CD4-positive, alpha-beta T cell treated with Interferon gamma for 1 hour (primary cell): ENCODE measurements at regions not wholly inside any gene's neighbourhood (a gene's known extent, or its start where the extent isn't known, plus 50 kb on each side); places are given as distances from the start of the nearest gene placed in this dataset.
A peak's percentile ranks its signal among the peaks of the same experiment; 100 is the strongest.

Source experiments
- DNase-seq: peaks from one replicate; pipeline ENCODE4 v3.0.0-alpha.2; 2020

DNA sequence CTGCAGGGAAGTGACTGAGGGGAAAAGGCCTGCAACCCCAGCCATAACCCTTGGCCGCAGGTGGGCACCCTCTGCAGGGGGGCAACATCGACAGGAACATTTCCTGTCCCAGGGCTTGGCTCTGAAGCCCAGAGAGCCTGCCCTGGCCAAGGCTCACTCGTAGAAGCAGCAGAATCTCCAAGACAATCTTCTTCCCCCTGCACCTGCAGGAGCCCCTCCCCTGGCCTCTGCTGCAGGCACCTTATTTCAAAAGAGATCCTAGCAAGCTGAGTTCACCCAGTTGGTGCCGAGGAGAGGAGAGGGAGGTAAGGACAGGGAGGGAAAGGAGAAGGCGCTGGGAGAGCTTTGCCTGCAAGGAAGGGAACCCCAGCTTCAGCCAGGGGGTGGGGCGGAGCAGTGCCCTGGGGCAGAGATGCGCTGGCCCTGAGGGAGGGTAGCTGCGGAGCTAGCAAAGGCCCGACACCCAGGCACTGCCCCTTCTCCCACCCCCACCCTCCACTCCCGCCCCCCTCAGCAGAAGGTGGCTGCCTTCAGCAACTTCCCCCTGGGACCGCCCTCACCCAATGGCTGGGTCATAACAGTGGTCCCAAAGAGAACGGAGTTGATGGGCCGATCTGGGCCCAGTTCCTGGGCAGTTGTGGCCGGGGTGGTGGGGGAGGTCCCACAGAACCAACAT is 104.3 kb upstream of the TNRC6C start:
- no peak for DNase-seq

DNA sequence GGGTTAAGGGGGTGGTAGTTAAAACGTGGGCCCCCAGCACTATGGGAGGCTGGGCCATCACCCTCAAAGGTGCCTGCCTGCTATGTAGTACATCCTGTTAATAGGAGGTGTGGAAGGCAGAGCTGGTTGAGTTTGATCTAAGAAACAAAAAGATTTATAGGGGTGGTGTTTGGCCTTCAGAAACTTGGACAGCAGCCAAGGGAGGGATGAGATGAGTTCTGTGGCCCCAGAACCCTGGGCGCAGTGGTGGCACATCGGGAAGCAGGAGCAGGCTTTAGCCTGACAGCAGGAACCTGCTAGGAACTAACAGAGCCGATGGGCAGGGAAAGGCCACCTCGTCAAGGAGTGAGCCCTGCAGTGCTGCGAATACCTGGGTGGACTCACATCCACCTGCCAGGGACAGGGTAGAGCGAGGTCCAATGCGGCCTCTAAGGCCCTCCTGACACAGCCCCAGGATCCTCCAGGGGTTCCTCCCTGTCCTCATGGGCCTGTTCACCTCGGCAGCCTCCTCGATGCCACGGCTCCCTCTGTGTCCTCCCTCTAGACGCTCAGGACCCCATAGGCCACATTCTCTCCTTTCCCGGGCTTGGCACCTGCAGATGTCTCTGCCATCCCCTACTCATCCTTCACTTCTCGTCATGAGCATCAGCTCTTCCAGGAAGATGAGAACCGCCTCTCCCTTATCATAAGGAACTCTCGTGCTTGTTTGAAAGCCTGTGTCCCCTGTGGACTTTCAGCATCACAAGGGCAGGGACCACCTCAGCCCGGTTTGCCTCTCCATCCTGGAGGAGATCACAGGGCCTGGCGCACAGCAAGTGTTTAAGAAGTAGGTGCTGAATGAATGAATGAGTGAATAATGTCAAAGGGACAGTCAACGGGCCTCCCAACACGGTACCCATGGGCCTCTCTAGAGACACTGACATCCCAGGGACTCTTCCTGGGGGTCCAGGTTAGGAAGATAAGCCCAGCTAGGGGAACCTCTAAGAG is 103.5 kb upstream of the TNRC6C start:
- DNase-seq, result no peak

DNA sequence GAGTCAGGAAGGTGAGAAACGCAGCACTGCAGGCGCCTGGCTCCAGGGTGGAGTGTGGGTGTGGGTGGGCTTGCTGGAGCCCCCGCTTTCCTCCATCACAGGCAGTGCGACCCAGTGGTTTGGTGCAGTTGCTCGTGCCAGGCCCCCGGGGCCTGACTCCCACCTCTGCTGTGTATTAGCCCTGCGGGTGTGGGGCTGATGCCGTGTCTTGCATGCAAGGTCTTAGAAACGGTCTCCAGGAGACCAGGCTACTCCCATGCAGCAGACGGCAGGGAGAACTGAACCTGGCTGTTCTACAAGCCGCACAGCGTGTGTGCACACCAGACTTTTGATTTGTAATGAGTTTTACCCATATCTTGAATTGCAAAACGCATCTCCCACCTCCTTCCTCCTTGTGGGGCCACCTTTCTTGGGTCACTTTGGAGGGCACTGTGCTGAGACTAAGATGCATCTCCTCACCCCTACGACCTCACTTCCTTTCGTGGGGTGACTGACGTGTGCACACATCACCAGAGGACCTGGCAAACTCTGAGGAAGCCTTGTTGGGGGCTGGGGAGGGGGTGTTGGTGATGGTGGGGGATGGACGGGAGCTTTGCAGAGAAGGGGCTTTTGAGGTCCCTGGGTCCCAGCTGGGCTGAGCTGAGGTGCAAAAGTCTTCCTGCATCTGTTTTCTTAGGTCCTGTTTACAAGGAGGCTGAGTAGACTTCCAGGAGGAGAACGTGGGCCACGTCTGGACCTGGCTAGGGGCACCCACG is 101.8 kb upstream of the TNRC6C start:
- no peak for DNase-seq

DNA sequence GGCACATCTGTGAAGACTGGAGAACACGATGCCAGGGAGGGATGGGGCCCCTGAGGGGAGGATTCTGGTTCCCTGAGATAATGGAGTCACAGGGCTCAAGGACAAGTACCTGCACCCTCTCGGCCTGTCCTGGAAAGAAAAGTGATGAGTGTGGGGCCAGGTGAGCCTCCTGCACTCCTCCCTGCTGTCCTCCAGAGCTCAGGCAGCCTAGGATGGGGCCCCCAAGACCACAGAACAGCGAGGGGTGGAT is 101.3 kb upstream of the TNRC6C start:
- no peak for DNase-seq

DNA sequence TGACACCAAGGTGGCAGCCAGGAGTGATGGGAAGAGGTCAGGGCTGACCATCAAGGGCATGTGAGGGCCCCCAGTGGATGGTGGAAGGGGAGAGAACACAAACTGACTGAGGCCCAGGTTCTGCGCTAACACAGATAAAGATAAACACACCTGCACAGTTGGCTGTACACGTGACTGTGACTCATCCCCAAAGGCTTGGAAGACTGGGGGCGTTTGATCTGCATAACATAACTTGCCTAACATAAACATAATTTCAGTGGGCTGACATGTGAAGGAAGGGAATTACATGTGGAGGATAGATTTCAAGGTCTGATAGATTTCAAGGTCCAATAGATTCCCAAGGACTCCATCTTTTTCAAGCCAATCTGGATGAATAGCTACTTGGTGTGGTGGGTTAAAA is 100.9 kb upstream of the TNRC6C start:
- DNase-seq, result no peak

DNA sequence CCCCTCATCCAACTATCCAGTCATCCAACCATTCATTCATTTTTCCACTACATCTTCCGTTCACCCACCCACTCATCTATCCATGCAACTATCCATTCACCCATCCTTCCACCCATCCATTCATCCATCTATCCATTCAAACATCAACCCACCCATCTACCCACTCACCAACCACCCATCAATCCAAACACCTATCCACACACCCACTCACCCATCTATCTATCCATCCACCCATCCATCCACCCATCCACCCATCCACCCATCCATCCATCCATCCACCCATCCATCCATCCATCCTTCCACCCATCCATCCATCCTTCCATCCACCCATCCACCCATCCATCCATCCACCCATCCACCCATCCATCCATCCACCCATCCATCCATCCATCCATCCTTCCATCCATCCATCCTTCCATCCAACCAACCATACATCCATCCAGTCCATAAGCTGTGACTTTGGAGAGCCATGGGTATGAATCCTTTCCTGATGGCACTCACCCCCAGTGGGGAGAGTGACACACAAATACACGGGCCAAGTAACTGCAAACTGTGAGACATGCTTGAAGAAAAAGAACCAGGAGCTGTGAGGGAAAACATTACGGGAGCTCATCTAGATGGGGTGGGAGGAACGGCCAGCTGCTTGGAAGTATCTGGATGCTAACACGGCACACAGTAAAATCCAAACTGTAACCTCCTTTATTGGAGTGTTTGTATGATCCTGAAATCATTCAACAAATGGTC is 100.0 kb upstream of the TNRC6C start:
- DNase-seq, result no peak

DNA sequence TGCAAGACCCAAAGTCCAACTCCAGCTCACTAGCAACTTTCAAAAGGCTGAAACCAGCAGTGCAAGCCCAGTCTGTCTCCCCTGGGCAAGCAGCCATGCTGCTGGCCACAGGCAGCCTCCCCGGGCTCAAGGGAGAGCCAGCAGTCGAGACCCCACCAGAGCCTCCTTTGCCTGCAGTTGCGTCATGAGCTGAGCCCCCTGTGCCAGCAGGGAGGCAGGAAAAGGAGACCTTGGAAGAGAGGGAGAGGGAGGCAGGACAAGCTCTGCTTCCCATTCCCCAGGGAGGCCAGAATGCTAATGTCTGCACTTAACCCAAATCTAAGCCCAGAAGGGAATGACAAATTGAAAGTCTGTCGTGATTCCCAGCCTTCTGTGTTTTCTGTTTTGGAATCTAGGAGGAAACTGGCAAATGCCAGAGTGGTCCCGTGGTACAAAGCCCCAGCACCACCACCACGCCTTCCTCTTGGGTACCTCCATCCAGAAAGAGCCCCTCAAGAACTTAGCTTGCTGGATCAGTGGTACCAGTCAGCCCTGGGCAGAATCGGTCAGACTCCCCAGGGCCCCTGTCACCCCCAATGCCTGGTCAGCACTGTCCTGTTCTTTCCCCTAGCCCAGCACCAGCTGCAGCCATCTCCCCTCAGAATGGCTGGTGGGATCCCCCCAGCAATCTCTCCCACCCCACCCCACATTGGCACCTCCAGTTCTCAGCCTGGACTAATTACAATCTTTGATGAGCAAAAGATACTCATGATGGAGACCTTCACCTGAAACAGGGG is 99.3 kb upstream of the TNRC6C start:
- no peak for DNase-seq

DNA sequence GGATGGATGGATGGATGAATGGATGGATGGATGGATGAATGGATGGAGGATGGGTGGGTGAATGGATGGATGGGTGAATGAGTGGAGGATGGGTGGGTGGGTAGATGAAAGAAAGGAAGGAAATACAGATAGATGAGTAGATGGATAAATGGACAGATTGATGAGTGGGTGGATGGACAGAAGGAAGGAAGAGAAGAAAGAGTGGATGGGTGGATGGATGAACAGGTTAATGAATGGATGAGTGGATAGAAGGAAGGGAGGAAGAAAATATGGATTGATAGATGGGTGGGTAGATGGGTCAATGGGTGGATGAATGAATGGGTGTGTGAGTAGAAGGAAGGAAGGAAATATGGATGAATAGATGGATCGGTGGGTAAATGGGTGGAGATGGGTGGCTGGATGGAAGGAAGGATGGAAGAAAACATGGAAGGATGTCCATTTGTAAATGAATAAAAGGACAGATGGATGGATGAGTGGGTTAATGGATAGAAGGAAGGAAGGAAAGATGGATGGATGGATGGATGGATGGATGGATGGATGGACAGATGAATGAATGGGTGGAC is 97.3 kb upstream of the TNRC6C start:
- DNase-seq, result no peak

DNA sequence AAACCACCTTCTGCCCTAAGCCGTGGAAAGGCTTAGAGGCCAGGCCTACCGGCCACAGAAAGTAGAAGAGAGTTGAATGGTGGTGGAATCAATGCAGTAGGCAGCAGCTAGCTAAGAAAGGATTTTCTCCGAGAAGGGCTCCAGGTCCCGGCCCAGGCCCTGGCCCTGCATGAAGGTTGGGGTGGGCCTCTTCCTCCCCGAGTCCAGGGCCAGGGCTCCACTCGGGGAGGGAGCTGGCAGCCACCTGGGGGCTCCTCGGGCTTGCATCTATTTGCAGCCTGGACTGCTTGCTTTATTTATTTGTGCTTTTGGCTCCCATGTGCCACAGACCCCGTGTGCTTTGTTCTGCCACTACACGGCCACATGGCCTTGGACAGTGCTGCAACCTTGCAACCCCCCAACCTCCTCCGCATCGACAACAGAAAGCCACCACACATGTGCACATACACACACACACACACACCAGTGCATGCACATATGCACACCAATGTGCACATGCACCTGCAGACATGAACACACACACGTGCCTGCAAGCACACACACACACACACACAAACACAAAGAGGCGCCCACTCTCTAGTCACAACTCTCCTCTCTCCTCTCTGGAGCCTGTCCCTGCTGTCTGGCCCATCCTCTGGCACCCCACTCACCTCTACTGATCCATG is 96.4 kb upstream of the TNRC6C start:
- no peak for DNase-seq

DNA sequence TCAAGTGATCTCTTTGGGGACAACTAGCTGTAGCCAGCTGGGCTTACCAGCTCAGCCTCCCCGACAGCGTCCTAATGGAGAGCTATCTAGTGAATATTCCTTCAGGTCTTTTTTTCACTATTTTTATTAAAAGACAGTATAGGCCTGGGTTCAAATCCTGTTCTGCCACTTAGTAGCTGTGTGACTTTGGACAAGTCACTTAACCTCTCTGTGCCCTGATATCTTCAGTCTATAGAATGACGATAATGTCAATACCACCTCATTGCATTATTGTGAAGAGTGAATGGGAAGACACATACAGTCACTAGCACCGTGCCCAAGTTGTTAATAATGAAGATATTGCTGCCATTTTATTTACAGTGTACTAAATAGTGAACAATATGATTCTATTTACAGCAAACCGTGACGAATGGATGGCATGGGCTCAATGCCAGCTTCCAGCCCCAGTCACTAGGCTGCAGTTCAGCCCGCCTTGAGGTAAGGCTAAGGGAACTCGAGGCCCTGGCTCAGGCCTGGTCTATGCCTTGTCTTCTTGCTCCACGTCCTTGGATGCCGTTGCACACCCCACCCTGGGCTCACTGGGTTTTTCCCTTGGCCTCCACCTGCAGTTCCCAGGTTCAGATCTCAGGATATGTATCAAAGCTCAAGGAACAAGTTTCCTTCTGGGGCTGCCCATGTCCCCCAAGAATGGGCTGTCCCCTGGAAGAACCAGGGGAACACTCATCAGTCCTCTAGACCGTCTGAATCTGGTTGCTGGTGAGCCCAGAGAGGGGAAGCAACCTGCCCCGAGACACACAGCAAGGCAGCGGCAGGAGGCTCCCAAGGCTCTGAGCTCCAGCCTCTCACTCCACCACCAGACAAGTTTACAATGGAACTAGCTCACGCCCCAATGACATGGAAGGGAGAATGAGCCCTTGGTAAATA is 95.4 kb upstream of the TNRC6C start:
- no peak for DNase-seq

DNA sequence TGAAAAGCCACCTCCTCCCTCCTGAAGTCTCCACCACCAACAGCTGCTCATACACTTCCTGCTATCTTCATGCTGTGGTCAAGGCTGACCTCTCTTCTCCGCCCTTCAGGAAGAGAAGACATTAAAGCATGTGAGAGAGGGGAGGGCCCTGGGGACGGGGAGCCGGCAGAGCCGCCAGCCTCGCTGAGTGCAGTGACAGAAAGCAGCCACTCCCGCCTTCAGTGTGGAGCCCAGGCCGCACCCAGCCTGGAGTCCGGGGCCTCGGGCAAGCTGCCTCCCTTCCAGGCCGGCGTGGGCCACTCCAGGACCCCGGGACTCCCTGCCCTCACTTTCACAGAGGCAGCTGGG is 94.7 kb upstream of the TNRC6C start:
- DNase-seq, result peak; percentile 28

DNA sequence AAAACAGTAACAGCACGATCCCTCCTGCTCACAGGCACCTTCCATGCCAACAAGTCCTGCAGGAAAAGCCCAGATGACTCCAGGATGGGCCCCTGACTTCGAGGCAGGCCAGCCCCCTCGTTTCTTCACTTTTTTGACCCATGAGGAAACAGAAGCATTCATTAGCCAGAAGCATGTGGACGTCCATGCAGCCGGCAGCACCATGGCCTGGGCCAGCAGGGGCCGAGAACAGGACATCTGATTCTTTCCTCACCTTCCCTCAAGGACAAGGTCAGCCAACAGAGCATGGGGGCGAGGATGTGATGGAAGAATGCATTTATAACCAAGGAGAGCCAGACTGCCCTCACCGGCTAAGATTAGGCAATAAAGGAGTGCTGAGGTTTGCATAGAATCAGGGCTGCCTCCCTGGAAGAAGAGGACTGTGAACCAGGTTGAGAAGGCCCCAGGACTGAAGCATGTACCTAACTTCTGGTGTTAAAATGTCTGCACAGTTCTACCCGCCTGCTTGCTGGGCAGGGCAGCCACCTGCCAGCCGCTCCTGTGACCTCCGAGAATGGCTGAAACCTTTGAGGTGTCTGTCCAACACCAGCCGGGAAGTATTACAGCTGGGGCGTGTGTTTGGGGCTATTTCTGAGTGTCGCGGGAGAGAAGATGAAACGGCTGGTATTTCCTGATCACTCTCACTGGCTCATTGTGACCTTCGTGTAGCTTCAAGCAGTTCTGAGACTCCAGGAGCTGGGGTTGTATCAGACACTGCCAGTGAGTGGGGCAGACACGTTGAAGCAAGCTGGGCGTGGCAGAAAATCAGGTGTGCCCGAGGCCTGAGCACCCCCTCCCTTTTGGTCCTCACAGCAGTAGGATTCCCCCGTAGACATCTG is 94.0 kb upstream of the TNRC6C start:
- no peak for DNase-seq

DNA sequence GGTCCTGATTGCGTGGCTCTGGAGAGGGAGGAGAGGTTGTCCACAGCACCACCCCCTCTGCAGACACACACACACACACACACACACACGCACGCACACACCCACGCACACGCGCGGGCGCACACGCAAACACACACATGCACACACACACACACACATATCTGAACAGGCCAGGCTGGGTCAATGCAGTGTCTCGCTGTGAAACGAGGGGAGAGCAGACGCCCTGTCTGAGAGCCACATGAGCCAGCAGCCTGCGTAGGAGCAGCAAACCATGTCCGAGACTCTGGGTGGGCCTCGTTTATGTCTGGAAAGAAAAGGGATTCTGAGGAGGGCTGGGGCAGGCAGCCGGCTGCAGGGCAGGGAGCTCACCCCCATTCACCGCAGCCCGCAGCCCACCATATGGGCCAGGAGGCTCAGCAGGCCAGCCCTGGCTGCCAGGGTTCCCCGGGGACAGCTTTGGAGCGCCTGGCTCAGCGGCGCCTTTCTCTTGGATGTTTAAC is 93.3 kb upstream of the TNRC6C start:
- no peak for DNase-seq

DNA sequence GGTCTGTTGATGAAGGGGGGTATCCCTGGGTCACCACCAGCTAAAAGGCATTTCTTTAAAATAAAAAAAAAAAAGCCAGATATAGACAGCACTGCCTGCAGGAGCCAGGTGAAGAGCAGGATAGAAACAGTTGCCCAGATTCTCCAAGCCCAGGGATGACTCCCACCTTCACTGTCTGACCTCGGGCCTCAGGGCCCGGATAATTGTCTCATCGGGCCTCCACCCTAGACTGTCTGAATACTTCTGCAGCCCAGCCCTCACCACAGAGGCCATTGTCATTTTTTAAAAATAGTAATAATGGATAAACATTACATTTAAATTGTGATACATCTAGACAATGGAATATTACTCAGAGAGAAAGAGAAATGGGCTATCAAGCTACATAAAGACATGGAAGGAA is 92.8 kb upstream of the TNRC6C start:
- DNase-seq, result no peak

DNA sequence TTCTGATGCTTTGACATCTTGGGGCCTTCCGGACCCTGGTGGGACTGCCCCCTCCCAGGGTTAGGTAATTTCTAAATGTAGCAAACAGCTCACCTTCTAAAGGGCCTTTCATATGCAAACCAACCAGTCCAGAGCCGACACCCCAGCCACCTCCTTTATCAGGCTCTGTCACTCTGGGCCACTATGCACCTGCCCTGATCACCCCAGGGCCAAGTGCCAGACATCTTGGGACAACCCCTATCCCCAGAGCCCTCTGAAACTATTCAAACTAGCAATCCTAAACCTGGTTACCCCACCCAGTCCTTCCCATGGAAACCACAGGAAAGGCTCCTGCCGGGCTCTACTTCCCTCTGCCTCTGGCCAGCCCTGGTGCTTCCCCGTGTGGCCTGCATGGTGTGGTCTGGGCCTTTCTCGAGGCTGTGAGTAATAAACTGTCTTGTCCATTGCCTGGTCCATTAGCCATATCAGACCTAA is 91.2 kb upstream of the TNRC6C start:
- DNase-seq, result peak; percentile 37

DNA sequence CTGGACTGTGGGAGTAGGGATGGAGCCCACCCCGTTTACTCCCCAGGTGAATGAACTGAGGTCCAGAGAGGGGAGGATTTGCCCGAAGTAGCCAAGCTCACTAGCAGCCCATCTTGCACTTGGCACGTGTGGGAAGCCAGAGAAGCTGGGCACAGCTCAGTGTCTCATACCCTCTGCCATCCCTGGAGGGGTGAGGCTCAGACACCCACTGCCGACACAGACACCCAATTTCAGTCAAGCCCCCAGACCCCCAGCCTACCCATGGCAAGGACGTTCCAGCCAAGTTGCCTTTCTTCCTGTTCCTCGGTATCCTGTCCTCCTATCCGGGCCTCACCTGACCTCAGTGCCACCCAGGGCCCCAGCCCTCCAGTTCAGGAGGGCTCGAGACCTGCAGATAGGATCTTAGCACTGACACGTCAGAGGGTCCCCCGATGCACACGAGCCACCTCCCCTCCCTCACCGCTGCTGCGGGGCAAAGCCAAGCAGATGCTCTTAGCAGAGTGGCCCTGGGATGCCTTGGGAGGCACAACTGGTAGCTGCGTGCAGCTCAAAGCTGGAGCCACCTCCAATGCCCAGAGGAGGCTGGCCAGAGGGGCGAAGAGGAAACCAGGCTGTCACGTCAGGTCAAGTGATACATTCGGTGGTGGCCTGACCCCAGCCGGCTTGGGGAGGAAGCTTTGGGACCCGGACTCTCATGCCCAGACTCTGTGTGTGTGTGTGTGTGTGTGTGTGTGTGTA is 90.4 kb upstream of the TNRC6C start:
- DNase-seq, result no peak

DNA sequence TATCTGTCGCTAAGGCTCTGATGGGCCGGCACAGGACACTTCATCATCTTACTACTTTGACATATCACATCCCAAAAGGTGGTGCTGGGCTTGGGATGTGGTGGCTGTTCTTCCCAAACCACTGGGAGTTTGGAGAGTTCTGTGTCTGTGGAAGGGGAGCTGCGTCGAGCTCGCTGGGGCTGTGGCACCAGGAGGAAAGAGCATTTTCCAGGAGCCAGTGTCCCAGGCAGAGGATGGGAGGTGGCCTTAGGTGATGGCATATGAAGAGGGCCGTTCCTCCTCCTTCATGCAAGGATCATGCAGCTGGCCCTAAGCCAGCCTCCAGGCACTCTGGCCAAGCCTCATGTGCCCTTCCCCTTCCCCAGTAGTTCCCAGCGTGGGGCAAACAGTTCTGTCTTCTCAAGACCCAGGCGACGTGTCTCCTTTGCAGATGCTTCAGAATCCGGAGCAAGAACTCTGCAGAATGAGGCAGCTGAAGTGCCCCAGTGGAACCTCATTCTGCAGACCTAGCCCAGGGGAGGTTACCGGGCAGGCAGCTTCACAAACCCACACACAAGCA is 89.4 kb upstream of the TNRC6C start:
- DNase-seq, result no peak

DNA sequence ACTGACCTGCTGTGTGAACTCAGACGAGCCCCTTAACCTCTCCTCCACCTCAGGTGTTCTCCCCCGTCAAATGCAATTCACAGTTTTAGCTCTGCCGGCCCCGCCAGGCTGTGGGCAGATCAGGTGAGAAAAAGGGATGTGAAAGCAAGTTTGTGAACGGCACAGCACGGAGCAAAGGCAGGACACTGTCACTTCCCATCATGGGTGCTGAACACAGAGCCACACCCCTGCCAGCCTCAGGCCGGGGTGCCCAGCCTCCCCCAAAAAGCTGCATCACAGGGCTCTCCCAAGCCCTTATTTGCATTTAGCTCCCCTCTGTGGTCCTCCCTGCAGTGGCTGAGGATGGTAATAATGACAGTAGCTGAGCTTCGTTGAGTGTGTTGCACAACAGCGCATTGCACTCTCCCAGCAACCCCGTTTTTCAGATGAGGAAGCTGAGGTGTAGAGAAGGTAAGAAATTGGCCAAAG is 88.8 kb upstream of the TNRC6C start:
- peak; percentile 86 for DNase-seq
